ENCODE measurements at regions not wholly inside any gene's neighbourhood (a gene's known extent, or its start where the extent isn't known, plus 50 kb on each side); places are given as distances from the start of the nearest gene placed in this dataset.

DNA sequence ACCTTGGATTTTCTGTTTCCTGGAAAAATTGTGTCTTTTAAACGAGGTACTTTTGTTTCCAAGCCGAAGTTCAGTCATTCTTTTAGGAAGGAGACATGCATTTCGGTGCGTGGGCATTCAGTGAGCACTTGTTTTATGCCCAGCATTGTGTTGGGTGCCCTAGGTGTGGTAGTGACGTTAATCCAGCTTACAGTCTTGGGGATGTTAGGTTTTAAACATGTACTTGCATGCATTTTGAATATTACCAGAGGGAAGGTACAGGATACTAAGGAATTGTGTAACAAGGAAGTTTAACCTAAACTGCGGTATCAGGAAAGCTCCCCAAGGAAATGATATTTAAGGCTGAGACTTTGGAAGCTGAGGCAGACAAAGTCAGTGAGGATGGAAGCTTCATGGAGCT lies 66.3 kb downstream of the ARHGAP35 start:
- ChIA-PET POLR2A (interaction anchor here (1.1 kb wide), 1 partner anchor 49 kb away, joined by 5 read pairs; no protein-coding TSS in a partner anchor), CTCF (interaction anchor here (1.0 to 3.0 kb wide), 5 partner anchors 16 to 173 kb away, joined by 3 to 16 read pairs (median 5); no protein-coding TSS in a partner anchor)
- ATAC-seq, result no peak
- DNase-seq (ENCODE audit: low spot score), result no peak
- H3K36me3 Mint-ChIP-seq, result peaks cover 6% of the 10 kb centered on the region
- peak overlapping the region; percentile 90 for H3K27ac Mint-ChIP-seq
- peaks cover 33% of the 10 kb centered on the region for H3K4me1 Mint-ChIP-seq
- TF ChIP-seq, protein P1, sequence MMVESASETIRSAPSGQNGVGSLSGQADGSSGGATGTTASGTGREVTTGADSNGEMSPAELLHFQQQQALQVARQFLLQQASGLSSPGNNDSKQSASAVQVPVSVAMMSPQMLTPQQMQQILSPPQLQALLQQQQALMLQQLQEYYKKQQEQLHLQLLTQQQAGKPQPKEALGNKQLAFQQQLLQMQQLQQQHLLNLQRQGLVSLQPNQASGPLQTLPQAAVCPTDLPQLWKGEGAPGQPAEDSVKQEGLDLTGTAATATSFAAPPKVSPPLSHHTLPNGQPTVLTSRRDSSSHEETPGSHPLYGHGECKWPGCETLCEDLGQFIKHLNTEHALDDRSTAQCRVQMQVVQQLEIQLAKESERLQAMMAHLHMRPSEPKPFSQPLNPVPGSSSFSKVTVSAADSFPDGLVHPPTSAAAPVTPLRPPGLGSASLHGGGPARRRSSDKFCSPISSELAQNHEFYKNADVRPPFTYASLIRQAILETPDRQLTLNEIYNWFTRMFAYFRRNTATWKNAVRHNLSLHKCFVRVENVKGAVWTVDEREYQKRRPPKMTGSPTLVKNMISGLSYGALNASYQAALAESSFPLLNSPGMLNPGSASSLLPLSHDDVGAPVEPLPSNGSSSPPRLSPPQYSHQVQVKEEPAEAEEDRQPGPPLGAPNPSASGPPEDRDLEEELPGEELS (CRISPR knock-in tag; IDR thresholded peaks at IDR 0.05), result no peak
- TF ChIP-seq FOXK1 (CRISPR knock-in tag; IDR thresholded peaks at IDR 0.05) (no peak), OVOL2 (CRISPR knock-in tag; IDR thresholded peaks at IDR 0.05; ENCODE audit: borderline replicate concordance) (no peak), JAZF1 (CRISPR knock-in tag; IDR thresholded peaks at IDR 0.05) (no peak)
- TF ChIP-seq, protein P2, sequence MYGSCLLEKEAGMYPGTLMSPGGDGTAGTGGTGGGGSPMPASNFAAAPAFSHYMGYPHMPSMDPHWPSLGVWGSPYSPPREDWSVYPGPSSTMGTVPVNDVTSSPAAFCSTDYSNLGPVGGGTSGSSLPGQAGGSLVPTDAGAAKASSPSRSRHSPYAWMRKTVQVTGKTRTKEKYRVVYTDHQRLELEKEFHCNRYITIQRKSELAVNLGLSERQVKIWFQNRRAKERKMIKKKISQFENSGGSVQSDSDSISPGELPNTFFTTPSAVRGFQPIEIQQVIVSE (CRISPR knock-in tag; IDR thresholded peaks at IDR 0.05; ENCODE audit: borderline replicate concordance), result no peak
- no peaks in the 10 kb centered on the region for H3K9me3 Mint-ChIP-seq
- no peak overlapping the region for H3K4me3 Mint-ChIP-seq
- no peaks in the 10 kb centered on the region for H3K27me3 Mint-ChIP-seq (ENCODE audit: low read depth)

DNA sequence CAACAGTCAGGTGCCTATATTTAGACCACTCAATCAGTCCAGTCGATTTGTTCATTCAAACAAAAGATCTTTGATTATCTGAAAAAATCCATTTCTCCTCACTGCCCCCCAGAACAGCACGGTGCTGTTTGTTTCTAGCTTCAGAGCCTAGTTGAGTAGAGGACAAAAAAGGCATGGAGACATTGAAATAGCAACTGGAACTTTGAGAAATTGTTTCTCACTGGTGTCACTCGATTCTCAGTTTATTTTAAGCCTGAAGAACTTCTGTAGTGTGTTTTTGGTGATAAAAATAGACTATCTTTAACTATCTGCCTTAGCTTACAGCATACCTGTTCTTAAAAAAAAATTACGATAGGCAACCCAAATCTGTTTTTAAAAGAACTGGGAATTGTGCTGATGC lies 67.1 kb downstream of the ARHGAP35 start:
- ChIA-PET POLR2A (no interaction called here), CTCF (interaction anchor here (1.1 to 3.0 kb wide), 3 partner anchors 17 to 63 kb away, joined by 3 to 16 read pairs (median 3); no protein-coding TSS in a partner anchor)
- H3K9me3 Mint-ChIP-seq, result no peaks in the 10 kb centered on the region
- no peak for ATAC-seq
- peaks cover 33% of the 10 kb centered on the region for H3K4me1 Mint-ChIP-seq
- TF ChIP-seq, protein P3, sequence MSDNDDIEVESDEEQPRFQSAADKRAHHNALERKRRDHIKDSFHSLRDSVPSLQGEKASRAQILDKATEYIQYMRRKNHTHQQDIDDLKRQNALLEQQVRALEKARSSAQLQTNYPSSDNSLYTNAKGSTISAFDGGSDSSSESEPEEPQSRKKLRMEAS (CRISPR knock-in tag; IDR thresholded peaks at IDR 0.05), result no peak
- TF ChIP-seq NFATC4 (CRISPR knock-in tag; IDR thresholded peaks at IDR 0.05) (no peak), JAZF1 (CRISPR knock-in tag; IDR thresholded peaks at IDR 0.05) (no peak), ZBTB21 (CRISPR knock-in tag; IDR thresholded peaks at IDR 0.05; ENCODE audit: borderline replicate concordance) (no peak), GABPB1 (CRISPR knock-in tag; IDR thresholded peaks at IDR 0.05) (no peak), PRRX2 (CRISPR knock-in tag; IDR thresholded peaks at IDR 0.05) (no peak)
- TF ChIP-seq, protein P4, sequence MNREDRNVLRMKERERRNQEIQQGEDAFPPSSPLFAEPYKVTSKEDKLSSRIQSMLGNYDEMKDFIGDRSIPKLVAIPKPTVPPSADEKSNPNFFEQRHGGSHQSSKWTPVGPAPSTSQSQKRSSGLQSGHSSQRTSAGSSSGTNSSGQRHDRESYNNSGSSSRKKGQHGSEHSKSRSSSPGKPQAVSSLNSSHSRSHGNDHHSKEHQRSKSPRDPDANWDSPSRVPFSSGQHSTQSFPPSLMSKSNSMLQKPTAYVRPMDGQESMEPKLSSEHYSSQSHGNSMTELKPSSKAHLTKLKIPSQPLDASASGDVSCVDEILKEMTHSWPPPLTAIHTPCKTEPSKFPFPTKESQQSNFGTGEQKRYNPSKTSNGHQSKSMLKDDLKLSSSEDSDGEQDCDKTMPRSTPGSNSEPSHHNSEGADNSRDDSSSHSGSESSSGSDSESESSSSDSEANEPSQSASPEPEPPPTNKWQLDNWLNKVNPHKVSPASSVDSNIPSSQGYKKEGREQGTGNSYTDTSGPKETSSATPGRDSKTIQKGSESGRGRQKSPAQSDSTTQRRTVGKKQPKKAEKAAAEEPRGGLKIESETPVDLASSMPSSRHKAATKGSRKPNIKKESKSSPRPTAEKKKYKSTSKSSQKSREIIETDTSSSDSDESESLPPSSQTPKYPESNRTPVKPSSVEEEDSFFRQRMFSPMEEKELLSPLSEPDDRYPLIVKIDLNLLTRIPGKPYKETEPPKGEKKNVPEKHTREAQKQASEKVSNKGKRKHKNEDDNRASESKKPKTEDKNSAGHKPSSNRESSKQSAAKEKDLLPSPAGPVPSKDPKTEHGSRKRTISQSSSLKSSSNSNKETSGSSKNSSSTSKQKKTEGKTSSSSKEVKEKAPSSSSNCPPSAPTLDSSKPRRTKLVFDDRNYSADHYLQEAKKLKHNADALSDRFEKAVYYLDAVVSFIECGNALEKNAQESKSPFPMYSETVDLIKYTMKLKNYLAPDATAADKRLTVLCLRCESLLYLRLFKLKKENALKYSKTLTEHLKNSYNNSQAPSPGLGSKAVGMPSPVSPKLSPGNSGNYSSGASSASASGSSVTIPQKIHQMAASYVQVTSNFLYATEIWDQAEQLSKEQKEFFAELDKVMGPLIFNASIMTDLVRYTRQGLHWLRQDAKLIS (CRISPR knock-in tag; IDR thresholded peaks at IDR 0.05; ENCODE audit: borderline replicate concordance), result no peak
- peak overlapping the region; percentile 84 for H3K27ac Mint-ChIP-seq
- no peaks in the 10 kb centered on the region for H3K27me3 Mint-ChIP-seq (ENCODE audit: low read depth)
- no peaks in the 10 kb centered on the region for H3K36me3 Mint-ChIP-seq
- no peak overlapping the region for H3K4me3 Mint-ChIP-seq
- DNase-seq (ENCODE audit: low spot score), result no peak

DNA sequence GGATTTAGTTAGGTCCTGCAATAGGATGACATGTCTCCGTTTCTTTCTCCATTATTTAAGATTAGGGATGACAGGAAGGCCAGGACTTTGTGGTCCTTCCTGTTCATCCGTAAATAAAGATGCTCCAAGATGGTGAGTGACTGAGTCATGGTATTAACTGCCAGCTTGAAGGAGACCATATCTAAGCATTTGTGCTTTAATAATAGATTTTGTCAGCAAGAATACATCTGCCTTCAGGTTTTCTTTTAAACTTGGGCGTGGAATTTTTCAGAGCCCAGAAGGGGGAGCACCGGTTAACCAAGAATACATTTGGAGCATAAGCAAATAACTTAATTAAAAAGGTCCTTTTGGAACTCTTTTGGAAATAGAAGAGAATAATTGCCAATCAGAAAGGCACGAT lies 68.2 kb downstream of the ARHGAP35 start:
- Mint-ChIP-seq H3K4me1 (peaks cover 33% of the 10 kb centered on the region), H3K36me3 (no peaks in the 10 kb centered on the region), H3K27me3 (ENCODE audit: low read depth) (no peaks in the 10 kb centered on the region), H3K27ac (no peak overlapping the region), H3K9me3 (no peaks in the 10 kb centered on the region), H3K4me3 (no peak overlapping the region)
- CTCF ChIA-PET, result interaction anchor here (0.7 to 1.1 kb wide), 3 partner anchors 16 to 73 kb away, joined by 3 to 4 read pairs (median 3); no protein-coding TSS in a partner anchor
- POLR2A ChIA-PET, result no interaction called here
- ATAC-seq (no peak), DNase-seq (ENCODE audit: low spot score) (no peak)
- TF ChIP-seq, protein P5, sequence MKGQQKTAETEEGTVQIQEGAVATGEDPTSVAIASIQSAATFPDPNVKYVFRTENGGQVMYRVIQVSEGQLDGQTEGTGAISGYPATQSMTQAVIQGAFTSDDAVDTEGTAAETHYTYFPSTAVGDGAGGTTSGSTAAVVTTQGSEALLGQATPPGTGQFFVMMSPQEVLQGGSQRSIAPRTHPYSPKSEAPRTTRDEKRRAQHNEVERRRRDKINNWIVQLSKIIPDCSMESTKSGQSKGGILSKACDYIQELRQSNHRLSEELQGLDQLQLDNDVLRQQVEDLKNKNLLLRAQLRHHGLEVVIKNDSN (CRISPR knock-in tag; IDR thresholded peaks at IDR 0.05), result no peak
- TF ChIP-seq ZNF263 (CRISPR knock-in tag; IDR thresholded peaks at IDR 0.05; ENCODE audit: low read depth), result no peak
- TF ChIP-seq, protein P6, sequence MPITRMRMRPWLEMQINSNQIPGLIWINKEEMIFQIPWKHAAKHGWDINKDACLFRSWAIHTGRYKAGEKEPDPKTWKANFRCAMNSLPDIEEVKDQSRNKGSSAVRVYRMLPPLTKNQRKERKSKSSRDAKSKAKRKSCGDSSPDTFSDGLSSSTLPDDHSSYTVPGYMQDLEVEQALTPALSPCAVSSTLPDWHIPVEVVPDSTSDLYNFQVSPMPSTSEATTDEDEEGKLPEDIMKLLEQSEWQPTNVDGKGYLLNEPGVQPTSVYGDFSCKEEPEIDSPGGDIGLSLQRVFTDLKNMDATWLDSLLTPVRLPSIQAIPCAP (CRISPR knock-in tag; IDR thresholded peaks at IDR 0.05), result no peak
- TF ChIP-seq TP53 (CRISPR knock-in tag; IDR thresholded peaks at IDR 0.05), result no peak
- TF ChIP-seq ZNF416 (CRISPR knock-in tag; IDR thresholded peaks at IDR 0.05), result no peak
- TF ChIP-seq, protein P3 (CRISPR knock-in tag; IDR thresholded peaks at IDR 0.05), result no peak
- no peak for TF ChIP-seq NFYB (CRISPR knock-in tag; conservative IDR thresholded peaks at IDR 0.05; ENCODE audit: low read depth)
- TF ChIP-seq, protein P7, sequence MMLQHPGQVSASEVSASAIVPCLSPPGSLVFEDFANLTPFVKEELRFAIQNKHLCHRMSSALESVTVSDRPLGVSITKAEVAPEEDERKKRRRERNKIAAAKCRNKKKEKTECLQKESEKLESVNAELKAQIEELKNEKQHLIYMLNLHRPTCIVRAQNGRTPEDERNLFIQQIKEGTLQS (CRISPR knock-in tag; conservative IDR thresholded peaks at IDR 0.05), result no peak
- TF ChIP-seq NR1H2 (CRISPR knock-in tag; IDR thresholded peaks at IDR 0.05), result no peak
- TF ChIP-seq SMAD3 (CRISPR knock-in tag; IDR thresholded peaks at IDR 0.05; ENCODE audit: borderline replicate concordance), result no peak
- no peak for TF ChIP-seq GTF2I (CRISPR knock-in tag; conservative IDR thresholded peaks at IDR 0.05)
- TF ChIP-seq, protein P8, sequence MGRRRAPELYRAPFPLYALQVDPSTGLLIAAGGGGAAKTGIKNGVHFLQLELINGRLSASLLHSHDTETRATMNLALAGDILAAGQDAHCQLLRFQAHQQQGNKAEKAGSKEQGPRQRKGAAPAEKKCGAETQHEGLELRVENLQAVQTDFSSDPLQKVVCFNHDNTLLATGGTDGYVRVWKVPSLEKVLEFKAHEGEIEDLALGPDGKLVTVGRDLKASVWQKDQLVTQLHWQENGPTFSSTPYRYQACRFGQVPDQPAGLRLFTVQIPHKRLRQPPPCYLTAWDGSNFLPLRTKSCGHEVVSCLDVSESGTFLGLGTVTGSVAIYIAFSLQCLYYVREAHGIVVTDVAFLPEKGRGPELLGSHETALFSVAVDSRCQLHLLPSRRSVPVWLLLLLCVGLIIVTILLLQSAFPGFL (CRISPR knock-in tag; IDR thresholded peaks at IDR 0.05; ENCODE audit: borderline replicate concordance), result no peak
